Peyer's patch (tissue), 4 donors: ENCODE measurements at regions not wholly inside any gene's neighbourhood (a gene's known extent, or its start where the extent isn't known, plus 50 kb on each side); places are given as distances from the start of the nearest gene placed in this dataset.

Experiments
- CTCF ChIP-seq, 6 experiments: fragments of 450-650 bp in 4 of 6; fragments of 200-600 bp in 2 of 6; sonication (generic) in 1 of 6; IDR thresholded peaks; one replicate each; pipeline ENCODE4 v1.5.1; 2017 to 2019; ENCODE audit warnings: antibody characterized with exemption in 6 of 6, mild to moderate bottlenecking in 3 of 6, moderate library complexity in 1 of 6
- POLR2A ChIP-seq, 2 donors: fragments of 450-650 bp; IDR thresholded peaks; one replicate each; pipeline ENCODE4 v1.5.1; 2017; ENCODE audit warnings: antibody characterized with exemption in 2 of 2, mild to moderate bottlenecking in 2 of 2, moderate library complexity in 2 of 2

GRCh38 chr14:27123162-27123561 lies 525.3 kb upstream of the NOVA1 start:
- TF ChIP-seq CTCF (IDR thresholded peaks at IDR 0.05) (no peak), POLR2A (IDR thresholded peaks at IDR 0.05) (no peak)
